H9 (cell line): ENCODE measurements at regions not wholly inside any gene's neighbourhood (a gene's known extent, or its start where the extent isn't known, plus 50 kb on each side); places are given as distances from the start of the nearest gene placed in this dataset.

Experiments
- DNase-seq: peaks from one replicate; pipeline ENCODE4 v3.0.0-alpha.2; 2017
- H2AFZ ChIP-seq: one replicate; pipeline ENCODE4 v1.6.1; 2013; ENCODE audit warnings: mild to moderate bottlenecking, low read length, control low read depth, moderate library complexity
- H2AK5ac ChIP-seq: 2 replicates; pipeline ENCODE4 v1.6.1; 2013; ENCODE audit warnings: low read length, control low read depth, mixed read lengths; ENCODE audit not compliant: insufficient read length
- H2BK120ac ChIP-seq: one replicate; pipeline ENCODE4 v1.6.1; 2013; ENCODE audit warnings: low read depth, mild to moderate bottlenecking, low read length, control low read depth, inconsistent platforms; ENCODE audit not compliant: poor library complexity, severe bottlenecking
- H2BK12ac ChIP-seq: 2 replicates; pipeline ENCODE4 v1.6.1; 2013; ENCODE audit warnings: low read length, control low read depth, mixed read lengths, low read depth; ENCODE audit not compliant: insufficient read length
- H2BK15ac ChIP-seq: 2 replicates; pipeline ENCODE4 v1.6.1; 2013; ENCODE audit warnings: low read depth, low read length, control low read depth
- H2BK20ac ChIP-seq: one replicate; pipeline ENCODE4 v1.6.1; 2013; ENCODE audit warnings: low read depth, mild to moderate bottlenecking, low read length, control low read depth, inconsistent platforms; ENCODE audit not compliant: poor library complexity, severe bottlenecking
- H2BK5ac ChIP-seq: 2 replicates; pipeline ENCODE4 v1.6.1; 2013; ENCODE audit warnings: low read length, control low read depth, mixed read lengths; ENCODE audit not compliant: insufficient read length
- H3K14ac ChIP-seq: 2 replicates; pipeline ENCODE4 v1.6.1; 2013; ENCODE audit warnings: low read length, control low read depth; ENCODE audit not compliant: insufficient read depth
- H3K18ac ChIP-seq: 2 replicates; pipeline ENCODE4 v1.6.1; 2013; ENCODE audit warnings: low read depth, mild to moderate bottlenecking, mixed read lengths, low read length, control low read depth; ENCODE audit not compliant: insufficient read length
- H3K23ac ChIP-seq: 2 replicates; pipeline ENCODE4 v1.6.1; 2013; ENCODE audit warnings: low read length, control low read depth, mixed read lengths, low read depth; ENCODE audit not compliant: insufficient read length
- H3K23me2 ChIP-seq: 2 replicates; pipeline ENCODE4 v1.6.1; 2013; ENCODE audit warnings: low read depth, mild to moderate bottlenecking, mixed read lengths, low read length, control low read depth; ENCODE audit not compliant: insufficient read length, poor library complexity, severe bottlenecking
- H3K27ac ChIP-seq: 2 replicates; pipeline ENCODE4 v1.5.1; 2013; ENCODE audit warnings: low read length, control low read depth, mixed read lengths, low read depth; ENCODE audit not compliant: insufficient read length
- H3K27me3 ChIP-seq: 2 replicates; pipeline ENCODE4 v1.6.1; 2013; ENCODE audit warnings: low read length, control low read depth, inconsistent platforms; ENCODE audit not compliant: insufficient read depth
- H3K4ac ChIP-seq: 2 replicates; pipeline ENCODE4 v1.6.1; 2013; ENCODE audit warnings: low read depth, mild to moderate bottlenecking, control low read depth, inconsistent platforms, low read length, moderate library complexity
- H3K4me1 ChIP-seq: 2 replicates; pipeline ENCODE4 v1.6.1; 2013; ENCODE audit warnings: low read length, control low read depth, inconsistent platforms; ENCODE audit not compliant: insufficient read depth
- H3K4me2 ChIP-seq: 2 replicates; pipeline ENCODE4 v1.6.1; 2013; ENCODE audit warnings: low read length, control low read depth, mixed read lengths; ENCODE audit not compliant: insufficient read length, insufficient read depth
- H3K56ac ChIP-seq: 2 replicates; pipeline ENCODE4 v1.6.1; 2013; ENCODE audit warnings: low read depth, mild to moderate bottlenecking, mixed read lengths, low read length, control low read depth; ENCODE audit not compliant: insufficient read length
- H3K79me1 ChIP-seq: 2 replicates; pipeline ENCODE4 v1.6.1; 2013; ENCODE audit warnings: low read depth, mild to moderate bottlenecking, moderate library complexity, low read length, control low read depth, inconsistent platforms; ENCODE audit not compliant: insufficient read depth, poor library complexity, severe bottlenecking
- H3K79me2 ChIP-seq: 2 replicates; pipeline ENCODE4 v1.6.1; 2013; ENCODE audit warnings: low read length, control low read depth, inconsistent platforms; ENCODE audit not compliant: insufficient read depth
- H3K9ac ChIP-seq: 2 replicates; pipeline ENCODE4 v1.6.1; 2013; ENCODE audit warnings: low read length, control low read depth, mixed read lengths; ENCODE audit not compliant: insufficient read length; ENCODE audit errors: extremely low read depth
- H3K9me3 ChIP-seq: one replicate; pipeline ENCODE4 v1.6.1; 2013; ENCODE audit warnings: low read depth, low read length, inconsistent platforms; ENCODE audit not compliant: control insufficient read depth
- H3T11ph ChIP-seq: one replicate; pipeline ENCODE4 v1.6.1; 2013; ENCODE audit warnings: mild to moderate bottlenecking, low read length, control low read depth, inconsistent platforms
- H4K20me1 ChIP-seq: one replicate; pipeline ENCODE4 v1.6.1; 2013; ENCODE audit not compliant: control insufficient read depth, insufficient read length, insufficient read depth
- H4K5ac ChIP-seq: 2 replicates; pipeline ENCODE4 v1.6.1; 2013; ENCODE audit warnings: low read depth, mild to moderate bottlenecking, mixed read lengths, low read length, control low read depth; ENCODE audit not compliant: insufficient read length
- H4K8ac ChIP-seq: replicated peaks from 2 replicates; pipeline ENCODE4 v1.6.1; 2013; ENCODE audit warnings: low read length, control low read depth, mixed read lengths, low read depth; ENCODE audit not compliant: insufficient read length
- H4K91ac ChIP-seq: 2 replicates; pipeline ENCODE4 v1.6.1; 2013; ENCODE audit warnings: low read depth, mild to moderate bottlenecking, moderate library complexity, mixed read lengths, low read length, control low read depth; ENCODE audit not compliant: insufficient read length
- H3K27ac Mint-ChIP-seq, 3 experiments: 2 replicates in 2 of 3; 3 replicates in 1 of 3; pipeline ENCODE4 v1.8.0; 2020 to 2021; ENCODE audit warnings: mixed read lengths in 3 of 3, mild to moderate bottlenecking in 1 of 3, moderate library complexity in 1 of 3
- H3K27me3 Mint-ChIP-seq: 2 replicates; pipeline ENCODE4 v1.8.0; 2021; ENCODE audit warnings: low read depth, mild to moderate bottlenecking, moderate library complexity, mixed read lengths
- H3K36me3 Mint-ChIP-seq, 3 experiments: 2 replicates in 2 of 3; 3 replicates in 1 of 3; pipeline ENCODE4 v1.8.0; 2020 to 2021; ENCODE audit warnings: low read depth in 3 of 3, mixed read lengths in 3 of 3; ENCODE audit not compliant: insufficient read depth in 1 of 3
- H3K4me1 Mint-ChIP-seq, 2 experiments: 2 replicates each; pipeline ENCODE4 v1.8.0; 2020; ENCODE audit warnings: mixed read lengths in 2 of 2
- H3K4me3 Mint-ChIP-seq, 2 experiments: 2 replicates in 1 of 2; 3 replicates in 1 of 2; pipeline ENCODE4 v1.8.0; 2020 to 2021; ENCODE audit warnings: mild to moderate bottlenecking in 2 of 2, mixed read lengths in 2 of 2, moderate library complexity in 1 of 2
- H3K9me3 Mint-ChIP-seq, 2 experiments: 2 replicates in 1 of 2; 3 replicates in 1 of 2; pipeline ENCODE4 v1.8.0; 2020; ENCODE audit warnings: mild to moderate bottlenecking in 2 of 2, mixed read lengths in 2 of 2, moderate library complexity in 1 of 2
- WGBS: extraction: QIAGEN DNeasy Blood & Tissue Kit; methylation state at CpG from one replicate; pipeline ENCODE4 v1.1.7; 2013; ENCODE audit warnings: missing lambda C conversion rate, low lambda C conversion rate, mixed read lengths; ENCODE audit not compliant: insufficient read length; ENCODE audit errors: extremely low coverage; 5-methylcytosine and 5-hydroxymethylcytosine counted together
- TF ChIP-seq, protein P1 (sequence below): fragments of 200-600 bp; sonication (generic); conservative IDR thresholded peaks from 3 replicates; pipeline ENCODE4 v1.8.0; 2021; ENCODE audit warnings: antibody characterized with exemption, mild to moderate bottlenecking

DNA sequence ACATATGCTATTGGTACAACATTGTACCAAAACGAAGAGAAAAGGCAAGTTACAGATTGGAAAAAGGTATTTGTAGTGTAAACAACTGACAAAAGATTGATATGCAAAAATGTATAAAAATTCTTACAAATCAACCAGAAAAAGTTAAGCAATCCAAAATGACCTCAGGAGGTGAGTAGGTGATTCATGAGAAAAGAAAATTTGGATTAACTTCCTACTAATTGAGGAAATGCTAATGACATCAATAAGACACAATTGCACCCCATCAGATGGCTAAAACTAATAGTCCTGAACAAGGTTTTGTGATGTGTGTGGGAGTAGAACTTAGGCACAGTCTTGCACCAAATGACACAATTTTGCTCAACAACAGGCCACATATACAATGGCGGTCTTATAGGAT is 129.3 kb downstream of the COPS8 start:
- no peak overlapping the region for H3T11ph ChIP-seq
- no peak overlapping the region for H4K8ac ChIP-seq
- no peak overlapping the region for H3K27ac ChIP-seq
- peaks cover 24% of the 10 kb centered on the region in 2 experiments for H3K4me1 Mint-ChIP-seq
- H3K56ac ChIP-seq, result no peak overlapping the region
- H4K91ac ChIP-seq, result no peak overlapping the region
- no peaks in the 10 kb centered on the region for H3K79me1 ChIP-seq
- H3K23me2 ChIP-seq, result no peaks in the 10 kb centered on the region
- H2BK20ac ChIP-seq, result no peak overlapping the region
- no peak overlapping the region for H2BK15ac ChIP-seq
- no peaks in the 10 kb centered on the region for H3K79me2 ChIP-seq
- H3K27me3 ChIP-seq, result no peaks in the 10 kb centered on the region
- no peaks in the 10 kb centered on the region for H3K9me3 ChIP-seq
- H3K4me2 ChIP-seq, result no peak overlapping the region
- H3K27me3 Mint-ChIP-seq, result no peaks in the 10 kb centered on the region
- no peak overlapping the region for H3K18ac ChIP-seq
- H3K9me3 Mint-ChIP-seq, result no peaks in the 10 kb centered on the region
- no peak overlapping the region for H2AK5ac ChIP-seq
- H2AFZ ChIP-seq, result no peak overlapping the region
- H3K36me3 Mint-ChIP-seq, result no peaks in the 10 kb centered on the region; a peak in 1 of 7 replicates
- peaks cover 11% of the 10 kb centered on the region for H3K4me1 ChIP-seq
- no peak overlapping the region for H3K4ac ChIP-seq
- WGBS, result no CpG with 5 or more reads among the region's 2 CpGs
- H3K9ac ChIP-seq, result no peak overlapping the region
- TF ChIP-seq, protein P1, sequence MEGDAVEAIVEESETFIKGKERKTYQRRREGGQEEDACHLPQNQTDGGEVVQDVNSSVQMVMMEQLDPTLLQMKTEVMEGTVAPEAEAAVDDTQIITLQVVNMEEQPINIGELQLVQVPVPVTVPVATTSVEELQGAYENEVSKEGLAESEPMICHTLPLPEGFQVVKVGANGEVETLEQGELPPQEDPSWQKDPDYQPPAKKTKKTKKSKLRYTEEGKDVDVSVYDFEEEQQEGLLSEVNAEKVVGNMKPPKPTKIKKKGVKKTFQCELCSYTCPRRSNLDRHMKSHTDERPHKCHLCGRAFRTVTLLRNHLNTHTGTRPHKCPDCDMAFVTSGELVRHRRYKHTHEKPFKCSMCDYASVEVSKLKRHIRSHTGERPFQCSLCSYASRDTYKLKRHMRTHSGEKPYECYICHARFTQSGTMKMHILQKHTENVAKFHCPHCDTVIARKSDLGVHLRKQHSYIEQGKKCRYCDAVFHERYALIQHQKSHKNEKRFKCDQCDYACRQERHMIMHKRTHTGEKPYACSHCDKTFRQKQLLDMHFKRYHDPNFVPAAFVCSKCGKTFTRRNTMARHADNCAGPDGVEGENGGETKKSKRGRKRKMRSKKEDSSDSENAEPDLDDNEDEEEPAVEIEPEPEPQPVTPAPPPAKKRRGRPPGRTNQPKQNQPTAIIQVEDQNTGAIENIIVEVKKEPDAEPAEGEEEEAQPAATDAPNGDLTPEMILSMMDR, result no peak
- H3K23ac ChIP-seq, result no peak overlapping the region
- no peak overlapping the region for H2BK12ac ChIP-seq
- DNase-seq, result no peak
- no peak overlapping the region for H2BK5ac ChIP-seq
- no peak overlapping the region for H3K14ac ChIP-seq
- peaks cover 2% of the 10 kb centered on the region for H4K20me1 ChIP-seq
- no peak overlapping the region for H2BK120ac ChIP-seq
- no peak overlapping the region for H4K5ac ChIP-seq
- no peak overlapping the region for H3K27ac Mint-ChIP-seq
- H3K4me3 Mint-ChIP-seq, result no peak overlapping the region
